NB4 (cell line): ENCODE measurements at regions not wholly inside any gene's neighbourhood (a gene's known extent, or its start where the extent isn't known, plus 50 kb on each side); places are given as distances from the start of the nearest gene placed in this dataset.

Source experiments
- CTCF ChIP-seq: IDR thresholded peaks from one replicate; pipeline ENCODE4 v1.5.1; 2012; ENCODE audit warnings: low read depth, low read length
- MAX ChIP-seq: IDR thresholded peaks from 2 replicates; pipeline ENCODE4 v1.6.1; 2011; ENCODE audit warnings: low read depth, low read length

- TF ChIP-seq CTCF (no peak), MAX (no peak)
These were observed 95.5 kb upstream of the COL8A1 start for GRCh38 chr3:99542767-99543518.
